Lower leg skin (tissue), 3 donors: ENCODE measurements at regions not wholly inside any gene's neighbourhood (a gene's known extent, or its start where the extent isn't known, plus 50 kb on each side); places are given as distances from the start of the nearest gene placed in this dataset.

Experiments
- CTCF ChIP-seq, 3 donors: fragments of 450-650 bp; IDR thresholded peaks; one replicate each; pipeline ENCODE4 v1.5.1; 2016; ENCODE audit warnings: antibody characterized with exemption in 3 of 3, mild to moderate bottlenecking in 3 of 3, moderate library complexity in 2 of 3
- POLR2A ChIP-seq, 2 donors: fragments of 450-650 bp; IDR thresholded peaks; one replicate each; pipeline ENCODE4 v1.6.1; 2016 to 2017; ENCODE audit warnings: antibody characterized with exemption in 2 of 2, mild to moderate bottlenecking in 1 of 2, moderate library complexity in 1 of 2

DNA sequence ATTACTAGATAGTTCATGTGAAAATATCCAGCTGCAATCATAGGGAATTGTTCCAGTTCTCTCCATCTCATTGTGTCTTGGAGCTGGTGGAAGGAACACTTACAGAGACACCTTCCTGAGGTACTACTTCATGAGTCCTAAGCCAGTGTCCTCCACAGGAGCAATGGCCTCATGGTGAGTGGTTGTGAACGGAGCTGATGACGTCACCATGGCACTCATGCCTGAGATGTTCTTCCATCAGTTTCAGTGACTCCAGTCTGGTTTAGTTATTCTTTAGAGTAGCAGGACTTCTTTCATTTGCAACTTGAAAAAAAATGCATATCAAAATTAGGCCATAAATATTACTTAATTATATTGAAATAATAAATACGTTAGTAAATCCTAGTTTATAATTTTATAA is 418.6 kb downstream of the ZNF521 start:
- TF ChIP-seq POLR2A (IDR thresholded peaks at IDR 0.05), result no peak
- TF ChIP-seq CTCF (IDR thresholded peaks at IDR 0.05), result no peak
